ENCODE measurements at regions not wholly inside any gene's neighbourhood (a gene's known extent, or its start where the extent isn't known, plus 50 kb on each side); places are given as distances from the start of the nearest gene placed in this dataset.
A peak's percentile ranks its signal among the peaks of the same experiment; 100 is the strongest.
"Not testable (repeated sequence)": the region's sequence is repeated elsewhere in the genome, so short reads cannot be mapped to it uniquely, and the experiment has no call there.

DNA sequence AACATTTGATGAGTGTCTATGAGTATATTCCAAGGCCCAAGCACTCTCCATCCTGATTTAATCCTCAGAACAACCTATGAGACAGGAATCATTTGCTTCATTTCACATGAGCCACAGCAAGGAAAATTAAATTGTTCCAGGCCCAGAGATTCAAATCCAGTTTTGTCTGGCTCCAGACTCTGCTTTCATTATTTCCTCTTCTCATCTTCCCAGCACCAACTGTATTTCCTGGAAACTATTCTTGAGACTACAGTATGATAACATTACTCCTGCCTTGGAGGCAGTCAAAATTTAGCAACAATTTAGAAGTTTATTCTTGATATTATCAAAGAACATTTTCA lies 194.5 kb downstream of the ZNF608 start:
- no peak for DNase-seq (ENCODE audit: low spot score)

DNA sequence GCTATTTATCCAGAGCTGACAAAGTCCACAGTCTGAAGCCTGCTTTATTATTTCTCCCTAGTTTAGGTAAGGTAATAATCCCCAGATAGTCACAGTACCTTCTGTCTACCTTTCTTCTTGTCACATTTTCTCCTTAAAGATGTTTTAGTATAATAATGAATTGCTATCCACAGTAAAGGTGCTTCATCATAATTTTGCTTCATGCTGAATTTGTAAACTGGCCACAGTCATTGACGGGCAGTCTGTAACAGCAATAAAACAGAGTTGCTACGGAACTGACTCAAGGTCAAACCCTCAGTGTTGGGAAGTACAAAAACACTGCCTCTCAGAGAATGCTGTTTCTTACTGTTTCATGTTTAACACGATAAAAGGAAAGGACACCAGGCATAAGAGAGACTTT lies 195.7 kb downstream of the ZNF608 start:
- no peak for DNase-seq (ENCODE audit: low spot score)

DNA sequence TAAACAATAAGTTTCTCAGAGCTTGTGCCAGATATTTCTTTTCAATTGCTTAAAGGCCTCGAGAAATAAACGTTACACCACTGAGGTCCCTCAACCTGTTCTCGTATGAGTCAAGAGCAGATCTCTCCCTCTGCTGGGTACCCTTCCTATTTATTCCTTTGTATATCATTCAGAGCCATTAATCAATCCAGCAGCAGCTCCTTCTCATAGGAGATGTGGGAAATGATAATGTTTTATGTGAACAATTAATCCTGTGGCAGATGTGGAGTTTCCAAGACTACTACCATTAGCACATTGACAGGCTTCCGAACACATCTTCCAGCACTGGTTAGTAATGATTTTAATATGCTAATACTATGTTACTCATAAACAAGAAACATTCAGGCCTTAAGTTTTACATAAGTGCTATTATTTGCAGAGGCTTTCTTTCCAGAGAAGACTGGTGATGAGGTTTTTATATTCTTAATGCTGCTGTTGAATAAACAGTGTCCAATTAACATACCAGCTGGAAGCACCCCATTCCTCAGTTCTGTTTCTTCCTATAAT lies 196.5 kb downstream of the ZNF608 start:
- no peak for DNase-seq (ENCODE audit: low spot score)

DNA sequence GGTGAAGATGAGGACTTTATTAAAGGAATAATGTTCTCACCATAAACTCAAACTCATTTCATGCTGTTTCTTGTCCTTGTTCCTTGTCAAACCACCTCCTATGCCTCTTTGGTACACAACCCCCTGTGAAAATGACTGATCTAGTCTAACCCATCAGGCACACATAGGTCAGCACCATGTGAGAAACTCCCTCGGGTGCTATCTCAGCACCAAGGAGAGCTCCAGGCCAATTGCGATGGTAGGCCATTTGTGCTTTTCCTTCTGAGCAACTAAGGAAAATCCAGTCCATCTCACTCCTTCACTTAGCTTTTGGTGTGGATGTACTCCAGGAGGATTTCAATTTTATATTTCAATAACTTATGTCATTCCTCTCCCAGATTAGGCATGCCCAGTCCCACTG lies 199.8 kb downstream of the ZNF608 start:
- DNase-seq (ENCODE audit: low spot score) = no peak

DNA sequence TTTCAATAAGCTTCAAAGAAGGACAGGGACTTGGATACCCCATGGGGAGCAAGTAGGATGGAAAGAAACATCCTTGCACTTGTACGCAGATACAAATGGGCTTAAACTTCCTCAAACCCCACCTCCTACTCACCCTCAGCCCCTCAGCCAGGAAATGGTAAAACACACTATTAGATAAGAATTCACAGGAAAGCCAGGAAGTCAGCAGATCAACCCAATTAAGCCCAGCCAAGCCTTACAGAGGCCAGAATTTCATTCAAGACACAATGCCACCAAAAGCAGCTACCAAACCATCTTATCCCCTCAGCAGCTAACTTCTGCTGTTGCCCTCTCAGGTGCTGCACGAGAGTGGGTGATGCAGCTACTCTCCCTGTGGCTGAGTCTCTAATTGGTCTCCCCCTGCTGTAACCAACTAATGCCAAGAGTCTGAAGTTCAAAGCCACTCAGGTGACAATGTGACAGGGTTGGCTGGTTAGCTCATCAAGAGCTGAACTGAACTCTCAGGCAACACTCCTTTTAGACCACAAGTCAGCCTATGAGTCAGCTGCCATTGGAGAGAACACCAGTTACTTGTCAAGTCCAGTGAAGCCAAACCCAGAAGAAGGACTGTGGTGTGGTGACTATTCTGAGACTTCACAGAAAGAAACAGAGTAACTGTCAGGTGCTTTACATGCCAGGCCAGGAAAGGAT lies 201.9 kb downstream of the ZNF608 start:
- no peak for DNase-seq (ENCODE audit: low spot score)

DNA sequence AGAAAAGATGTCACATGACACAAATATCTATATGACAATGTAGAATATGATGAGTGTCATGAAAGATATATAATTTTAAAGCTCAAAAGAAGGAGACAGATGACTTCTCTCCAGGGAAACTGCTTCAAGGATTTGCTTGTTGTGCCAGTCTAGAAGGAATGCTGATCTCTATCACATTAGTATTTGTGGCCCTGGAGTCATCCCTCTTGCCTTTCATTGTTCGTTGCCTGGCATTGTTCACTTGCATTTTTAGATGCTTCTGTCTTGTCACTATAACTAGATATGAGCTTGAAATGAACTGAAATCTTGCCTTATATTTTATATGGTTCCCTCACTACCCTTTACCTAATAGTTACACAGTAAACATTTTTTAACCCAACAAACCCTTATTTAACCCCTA lies 207.5 kb downstream of the ZNF608 start:
- no peak for DNase-seq (ENCODE audit: low spot score)

DNA sequence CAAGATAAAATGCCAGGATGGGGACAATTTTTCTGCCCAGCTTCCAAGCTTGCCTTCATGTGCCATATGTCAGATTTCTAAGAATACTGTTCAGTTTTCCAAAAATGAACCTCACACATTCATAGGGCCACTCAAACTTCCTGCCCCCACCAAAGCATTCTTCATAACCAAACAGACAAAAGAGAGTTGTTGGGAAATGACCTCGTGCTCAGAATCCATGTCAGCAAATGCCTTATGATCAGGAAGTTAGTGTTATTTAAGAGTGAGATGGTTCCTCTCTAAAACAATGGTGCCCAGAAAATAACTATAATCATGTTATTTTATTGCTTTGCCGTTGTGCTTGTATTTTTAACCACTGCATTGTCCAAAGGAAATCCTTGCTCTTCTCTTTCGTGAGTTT lies 208.2 kb downstream of the ZNF608 start:
- no peak for DNase-seq (ENCODE audit: low spot score)

DNA sequence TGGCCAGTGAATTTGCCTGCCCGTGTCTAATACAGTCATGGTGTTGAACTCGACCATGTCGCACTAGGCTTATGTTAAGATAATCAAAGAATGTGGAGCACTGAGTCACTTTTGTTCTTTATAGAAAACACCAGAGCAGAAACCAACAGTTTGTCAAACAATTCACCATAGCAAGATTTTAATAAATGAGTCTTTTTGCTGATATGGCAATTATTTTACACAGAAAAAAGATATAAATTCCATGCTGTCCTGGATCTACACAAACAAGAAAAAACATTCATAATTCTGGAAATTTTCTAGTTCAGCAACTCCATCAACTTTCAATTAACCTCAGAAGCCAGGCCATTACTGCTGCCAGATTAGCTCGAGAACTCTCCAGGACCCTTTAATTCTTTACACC lies 208.9 kb downstream of the ZNF608 start:
- no peak for DNase-seq (ENCODE audit: low spot score)

DNA sequence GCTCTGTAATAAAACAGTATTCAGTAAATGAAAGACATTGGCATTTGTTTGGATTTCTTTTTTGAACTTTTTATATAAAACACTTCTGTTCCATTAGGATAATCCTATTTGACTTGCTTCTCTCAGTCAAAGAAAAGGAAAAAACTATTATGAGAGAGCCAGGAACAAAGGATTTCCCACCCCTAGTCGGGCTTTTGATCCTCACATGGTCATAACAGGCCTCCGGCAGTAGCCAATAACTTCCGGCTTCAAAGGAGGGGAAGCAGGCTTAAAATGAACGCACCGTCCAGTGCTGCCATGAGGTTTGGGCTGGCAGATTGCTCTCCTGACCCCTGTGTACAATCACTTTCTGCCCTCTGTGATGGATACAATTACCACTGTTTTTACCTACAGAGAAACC lies 209.3 kb downstream of the ZNF608 start:
- DNase-seq (ENCODE audit: low spot score) = no peak

DNA sequence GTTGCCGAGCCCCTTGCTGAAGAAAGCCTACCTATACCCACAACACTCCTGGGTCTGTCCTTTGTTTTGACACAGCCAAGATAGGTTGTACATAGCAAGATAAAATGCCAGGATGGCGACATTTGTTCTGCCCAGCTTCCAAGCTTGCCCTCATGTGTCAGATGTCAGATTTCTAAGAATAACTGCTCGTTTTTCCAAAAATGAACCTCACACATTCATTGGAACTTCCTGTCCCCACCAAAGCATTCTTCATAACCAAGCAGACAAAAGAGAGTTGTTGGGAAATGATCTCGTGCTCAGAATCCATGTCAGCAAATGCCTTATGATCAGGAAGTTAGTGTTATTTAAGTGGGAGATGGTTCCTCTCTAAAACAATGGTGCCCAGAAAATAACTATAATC lies 210.1 kb downstream of the ZNF608 start:
- no peak for DNase-seq (ENCODE audit: low spot score)

DNA sequence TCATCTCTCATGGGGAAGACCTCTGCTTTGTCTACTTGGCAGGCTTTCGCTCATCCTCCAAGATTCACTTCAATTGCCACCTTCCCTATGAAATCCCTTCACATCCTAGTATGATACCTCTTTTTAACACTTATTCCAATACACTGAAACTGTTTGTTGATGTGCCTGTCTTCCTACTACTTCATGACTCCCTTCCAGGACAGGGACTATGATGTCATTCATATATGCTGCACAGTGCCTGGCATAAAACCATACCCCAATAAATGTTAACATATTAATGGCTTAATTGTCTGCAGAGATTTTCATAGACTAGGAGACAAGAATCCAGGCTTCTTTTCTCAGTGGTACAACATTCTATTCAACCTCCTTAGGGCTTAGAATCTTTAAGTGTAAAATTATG lies 215.5 kb downstream of the ZNF608 start:
- no peak for DNase-seq (ENCODE audit: low spot score)

DNA sequence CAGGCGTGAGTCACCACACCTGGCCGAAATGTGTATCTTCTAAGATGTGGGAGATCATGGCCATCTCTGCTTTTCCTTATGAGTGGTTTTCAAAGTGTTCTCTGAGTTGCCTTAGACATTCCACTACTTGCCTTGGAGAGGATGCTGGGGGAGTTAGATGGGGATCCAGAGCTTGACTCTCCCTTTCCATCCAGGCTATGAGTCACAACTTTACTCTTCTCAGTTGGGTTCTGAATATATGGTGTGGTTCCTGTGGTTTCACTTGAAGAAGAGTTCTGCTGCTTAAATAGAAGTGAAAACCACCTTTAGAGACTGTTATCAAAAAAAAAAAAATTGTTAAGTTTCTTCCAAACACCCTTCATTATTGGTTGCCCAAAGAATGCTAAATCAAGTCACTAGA lies 217.6 kb downstream of the ZNF608 start:
- no peak for DNase-seq (ENCODE audit: low spot score)

DNA sequence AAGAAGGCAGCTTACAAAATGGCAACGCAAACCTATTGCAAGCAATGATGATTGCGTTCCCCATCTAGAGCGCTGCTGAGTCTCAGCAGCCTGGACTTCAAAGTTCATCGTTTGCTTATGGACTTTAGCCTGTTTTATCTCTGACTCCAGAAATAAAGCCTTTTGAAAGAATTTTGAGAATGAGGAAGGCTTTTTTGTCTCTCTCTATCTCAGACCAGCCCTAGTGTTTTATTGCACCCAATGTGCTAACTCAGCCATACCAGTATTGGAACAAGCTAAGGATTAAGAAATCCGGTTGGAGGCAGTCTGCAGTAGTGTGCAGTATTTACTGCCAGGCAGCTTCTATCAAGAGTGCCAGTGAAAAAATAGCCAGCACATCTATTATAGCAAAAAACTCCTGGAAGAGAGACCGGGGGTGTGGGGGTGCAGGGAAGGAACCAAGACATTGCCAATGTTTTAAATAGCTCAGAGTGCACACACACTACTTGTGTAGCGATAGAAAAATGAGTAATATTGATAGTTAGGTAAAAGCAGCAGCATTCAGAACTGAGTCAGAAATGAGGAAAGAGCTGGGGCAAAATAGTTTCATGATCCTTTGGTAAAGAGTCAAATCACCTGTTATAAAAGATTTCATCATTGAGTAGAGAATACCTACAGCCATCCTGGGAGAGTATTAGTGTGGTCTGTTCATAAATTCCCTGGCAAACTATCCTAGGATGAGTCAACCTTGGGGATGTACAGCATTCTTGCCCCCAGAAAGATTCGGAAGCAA lies 219.0 kb downstream of the ZNF608 start:
- peak; percentile 95 for DNase-seq (ENCODE audit: low spot score)

DNA sequence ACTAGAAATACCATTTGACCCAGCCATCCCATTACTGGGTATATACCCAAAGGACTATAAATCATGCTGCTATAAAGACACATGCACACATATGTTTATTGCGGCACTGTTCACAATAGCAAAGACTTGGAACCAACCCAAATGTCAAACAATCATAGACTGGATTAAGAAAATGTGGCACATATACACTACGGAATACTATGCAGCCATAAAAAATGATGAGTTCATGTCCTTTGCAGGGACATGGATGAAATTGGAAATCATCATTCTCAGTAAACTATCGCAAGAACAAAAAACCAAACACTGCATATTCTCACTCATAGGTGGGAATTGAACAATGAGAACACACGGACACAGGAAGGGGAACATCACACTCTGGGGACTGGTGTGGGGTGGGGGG lies 220.4 kb downstream of the ZNF608 start:
- DNase-seq (ENCODE audit: low spot score) = not testable (repeated sequence)

DNA sequence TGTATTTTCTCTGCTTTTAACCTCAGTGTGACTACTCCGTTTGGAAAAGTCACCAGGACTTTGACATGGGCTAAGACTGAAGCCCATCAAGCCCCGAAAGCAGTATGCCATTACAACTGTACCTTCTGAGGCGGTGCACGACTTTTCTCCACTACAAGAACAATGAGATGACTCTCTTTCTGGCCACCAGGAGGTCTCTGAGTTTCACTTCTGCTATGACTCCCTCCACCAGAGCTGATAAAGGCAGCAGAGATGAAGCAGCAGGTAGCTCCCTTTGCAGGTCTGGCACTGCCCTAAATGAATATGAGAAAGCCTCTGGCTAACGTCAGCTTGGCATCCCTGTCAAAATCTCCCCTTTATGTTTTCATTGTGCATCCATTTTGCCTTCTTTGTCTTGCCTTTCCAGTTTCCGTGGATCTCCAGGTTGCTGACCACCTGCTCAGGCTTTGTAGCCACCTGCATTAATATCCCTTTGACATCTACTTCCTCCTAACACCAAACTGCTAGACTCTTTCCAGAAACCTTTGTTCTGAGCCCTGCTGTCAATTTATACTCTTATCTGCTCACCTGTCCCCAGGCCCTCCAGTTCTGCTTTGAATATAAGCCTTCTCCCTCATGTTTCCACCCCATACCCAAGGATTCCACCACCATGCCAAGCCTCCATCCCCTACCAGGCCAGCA lies 221.7 kb downstream of the ZNF608 start:
- no peak for DNase-seq (ENCODE audit: low spot score)

DNA sequence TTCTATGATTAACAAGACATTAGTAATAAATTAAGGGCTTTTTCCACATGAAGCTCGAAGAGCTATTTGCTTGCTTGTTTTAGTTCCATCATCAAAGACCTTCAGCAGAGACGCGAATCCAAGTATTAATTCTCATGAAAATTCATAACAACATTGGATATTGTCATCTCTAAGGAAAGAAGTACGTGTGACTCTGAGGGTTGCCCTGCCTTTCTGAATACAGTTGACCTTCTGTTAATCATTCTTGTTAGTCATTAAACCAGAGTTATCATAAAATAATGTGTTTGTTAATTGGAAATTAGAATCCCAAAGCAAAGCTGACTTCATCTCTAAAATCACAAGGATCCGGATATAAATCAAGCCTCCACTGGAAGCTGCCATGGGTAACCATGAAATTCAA lies 222.5 kb downstream of the ZNF608 start:
- DNase-seq (ENCODE audit: low spot score) = no peak

DNA sequence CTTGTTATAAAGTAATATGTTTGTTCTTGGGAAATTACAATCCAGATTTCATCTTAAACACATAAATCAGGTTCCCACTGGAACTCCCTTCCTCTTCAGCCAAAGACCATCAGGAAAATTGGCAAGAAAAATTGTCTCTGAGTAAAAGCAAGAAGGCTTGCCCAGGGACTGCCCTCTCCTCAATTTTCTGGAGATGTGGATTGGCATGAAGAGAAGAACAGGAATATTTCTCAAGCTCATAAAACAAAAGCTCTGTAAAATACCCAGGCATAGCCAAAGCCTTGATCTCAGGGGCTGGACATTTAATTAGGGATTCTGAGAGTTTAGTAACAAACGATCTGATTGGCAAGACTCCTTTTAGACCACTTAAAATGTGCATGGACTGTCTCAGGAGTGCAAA lies 223.4 kb downstream of the ZNF608 start:
- peak; percentile 44 for DNase-seq (ENCODE audit: low spot score)

DNA sequence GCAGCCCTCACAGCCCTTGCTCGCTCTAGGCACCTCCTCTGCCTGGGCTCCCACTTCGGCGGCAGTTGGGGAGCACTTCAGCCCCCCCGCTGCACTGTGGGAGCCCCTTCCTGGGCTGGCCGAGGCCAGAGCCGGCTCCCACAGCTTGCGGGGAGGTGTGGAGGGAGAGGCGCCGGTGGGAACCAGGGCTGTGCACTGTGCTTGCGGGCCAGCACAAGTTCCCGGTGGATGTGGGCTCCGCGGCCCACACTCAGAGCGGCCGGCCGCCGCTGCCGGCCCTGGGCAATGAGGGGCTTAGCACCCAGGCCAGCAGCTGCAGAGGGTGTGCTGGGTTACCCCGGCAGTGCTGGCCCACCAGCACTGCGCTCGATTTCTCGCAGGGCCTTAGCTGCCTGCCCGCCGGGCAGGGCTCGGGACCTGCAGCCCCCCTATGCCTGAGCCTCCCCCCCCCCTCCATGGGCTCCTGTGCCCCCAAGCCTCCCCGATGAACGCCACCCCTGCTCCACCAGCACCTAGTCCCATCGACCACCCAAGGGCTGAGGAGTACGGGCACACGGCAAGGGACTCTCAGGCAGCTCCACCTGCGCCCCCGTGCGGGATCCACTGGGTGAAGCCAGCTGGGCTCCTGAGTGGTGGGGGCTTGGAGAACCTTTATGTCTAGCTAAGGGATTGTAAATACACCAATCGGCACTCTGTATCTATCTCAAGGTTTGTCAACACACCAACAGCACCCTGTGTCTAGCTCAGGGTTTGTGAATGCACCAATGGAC lies 224.8 kb downstream of the ZNF608 start:
- no peak for DNase-seq (ENCODE audit: low spot score)

DNA sequence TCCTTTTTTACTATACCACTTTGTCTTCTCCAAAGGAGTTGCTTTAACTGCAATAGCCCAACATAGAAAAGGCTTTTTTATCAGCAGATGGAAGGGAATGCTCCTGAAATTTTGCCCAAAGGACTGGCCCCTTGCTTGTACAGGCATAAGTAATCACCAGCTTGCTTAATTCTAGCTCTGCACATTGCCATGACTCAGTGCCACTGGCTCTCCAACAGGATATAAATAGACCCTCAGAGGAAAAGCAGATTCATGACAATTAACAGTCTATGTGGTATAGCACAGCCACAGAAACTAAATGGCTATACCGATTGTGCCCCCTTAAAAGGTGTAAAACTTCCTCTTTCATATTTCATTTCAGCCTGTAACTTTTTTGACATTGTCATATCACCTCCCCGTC lies 227.0 kb downstream of the ZNF608 start:
- DNase-seq (ENCODE audit: low spot score) = peak; percentile 86

DNA sequence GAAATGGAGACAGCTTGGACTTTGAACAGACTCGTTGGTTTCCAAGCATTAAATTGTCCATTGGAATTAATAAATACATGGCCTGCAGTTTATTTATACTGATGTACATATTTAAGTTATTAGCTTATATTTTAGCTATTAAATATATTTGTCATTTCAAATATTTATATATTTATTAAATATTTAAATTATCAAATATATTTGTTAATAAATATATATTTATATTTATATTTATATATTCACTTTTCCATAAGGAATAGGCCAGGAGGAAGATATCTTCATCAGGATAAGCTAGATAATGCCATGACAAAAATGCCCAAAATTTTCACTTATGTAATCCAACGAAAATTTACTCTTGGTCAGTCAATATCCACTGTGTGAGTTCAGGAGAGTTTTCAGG lies 229.9 kb downstream of the ZNF608 start:
- DNase-seq (ENCODE audit: low spot score) = no peak

DNA sequence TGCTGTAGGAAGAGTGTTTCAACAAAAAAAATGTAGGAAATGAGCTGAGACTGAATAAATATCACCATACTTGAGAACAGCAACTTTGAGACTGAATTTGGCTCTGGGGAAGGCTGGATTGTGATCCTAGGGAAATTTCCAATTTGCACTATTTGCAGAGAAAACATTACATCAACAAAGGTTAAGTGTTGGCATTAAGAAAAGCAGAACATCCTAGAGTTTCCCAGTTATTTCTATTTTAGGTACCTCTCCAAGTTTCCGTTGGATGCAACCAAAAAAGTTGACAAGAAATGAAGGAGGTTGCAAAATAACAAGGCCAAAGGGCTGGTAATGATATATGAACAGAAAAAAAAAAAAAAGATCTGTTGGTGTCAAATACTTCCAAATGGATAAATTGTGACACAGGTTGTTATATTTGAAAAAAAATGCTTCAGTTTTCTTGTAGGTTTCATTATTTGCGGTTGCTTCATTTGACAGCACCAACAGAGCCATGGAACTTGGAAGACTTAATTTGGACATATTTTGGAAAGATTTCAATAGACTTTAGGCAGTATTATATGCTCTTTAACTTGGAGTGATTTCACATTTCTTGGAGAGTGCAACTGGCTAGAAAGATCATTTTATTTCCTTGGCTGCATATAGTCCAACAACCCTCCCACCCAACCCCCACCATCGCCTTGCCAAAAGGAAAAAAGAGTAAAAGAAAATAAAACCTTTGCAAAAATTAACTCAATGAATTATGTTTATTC lies 230.8 kb downstream of the ZNF608 start:
- peak; percentile 63 for DNase-seq (ENCODE audit: low spot score)

Measured in umbilical cord (tissue), 1 donor.